Inferior parietal cortex (tissue), 1 donor: ENCODE measurements at regions not wholly inside any gene's neighbourhood (a gene's known extent, or its start where the extent isn't known, plus 50 kb on each side); places are given as distances from the start of the nearest gene placed in this dataset.

Source experiments
- DNase-seq: peaks from one replicate; pipeline ENCODE4 v3.0.0-alpha.2; 2016; ENCODE audit errors: extremely low spot score

DNA sequence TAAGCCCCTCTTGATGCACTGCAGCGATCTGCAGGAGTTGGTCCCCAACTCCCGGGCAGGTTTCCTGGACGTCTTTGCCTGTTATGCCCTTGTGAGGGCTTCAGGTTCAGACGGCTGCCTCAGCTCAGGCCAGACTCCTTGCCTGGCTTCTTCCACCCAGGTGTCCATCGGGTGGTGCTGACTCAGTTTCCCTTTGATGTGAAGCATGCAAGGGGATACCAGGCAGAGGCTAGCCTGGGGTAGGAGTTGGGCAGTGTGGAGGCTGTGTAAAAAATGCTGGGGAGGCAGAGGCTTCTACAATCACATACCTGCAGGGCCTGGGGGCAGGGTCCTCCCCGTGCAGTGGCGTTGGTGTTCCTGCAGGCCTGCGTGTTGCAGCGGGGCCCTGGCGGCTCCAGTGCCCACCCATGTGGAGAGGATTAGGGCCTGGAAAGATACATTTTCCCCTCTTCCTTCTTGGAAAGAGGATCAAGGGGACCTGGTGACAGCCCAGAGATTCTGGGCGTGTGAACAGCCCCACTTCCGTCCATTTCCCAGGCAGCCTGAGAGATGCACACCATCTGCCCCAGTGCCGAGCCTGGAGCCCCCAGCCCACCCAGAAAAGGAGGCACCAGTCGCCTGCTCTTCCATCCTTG is 338.3 kb downstream of the DYSF start:
- no peak for DNase-seq

- no peak for DNase-seq
Measured at GRCh38 chr2:71791061-71791450, 337.7 kb downstream of the DYSF start.

DNA sequence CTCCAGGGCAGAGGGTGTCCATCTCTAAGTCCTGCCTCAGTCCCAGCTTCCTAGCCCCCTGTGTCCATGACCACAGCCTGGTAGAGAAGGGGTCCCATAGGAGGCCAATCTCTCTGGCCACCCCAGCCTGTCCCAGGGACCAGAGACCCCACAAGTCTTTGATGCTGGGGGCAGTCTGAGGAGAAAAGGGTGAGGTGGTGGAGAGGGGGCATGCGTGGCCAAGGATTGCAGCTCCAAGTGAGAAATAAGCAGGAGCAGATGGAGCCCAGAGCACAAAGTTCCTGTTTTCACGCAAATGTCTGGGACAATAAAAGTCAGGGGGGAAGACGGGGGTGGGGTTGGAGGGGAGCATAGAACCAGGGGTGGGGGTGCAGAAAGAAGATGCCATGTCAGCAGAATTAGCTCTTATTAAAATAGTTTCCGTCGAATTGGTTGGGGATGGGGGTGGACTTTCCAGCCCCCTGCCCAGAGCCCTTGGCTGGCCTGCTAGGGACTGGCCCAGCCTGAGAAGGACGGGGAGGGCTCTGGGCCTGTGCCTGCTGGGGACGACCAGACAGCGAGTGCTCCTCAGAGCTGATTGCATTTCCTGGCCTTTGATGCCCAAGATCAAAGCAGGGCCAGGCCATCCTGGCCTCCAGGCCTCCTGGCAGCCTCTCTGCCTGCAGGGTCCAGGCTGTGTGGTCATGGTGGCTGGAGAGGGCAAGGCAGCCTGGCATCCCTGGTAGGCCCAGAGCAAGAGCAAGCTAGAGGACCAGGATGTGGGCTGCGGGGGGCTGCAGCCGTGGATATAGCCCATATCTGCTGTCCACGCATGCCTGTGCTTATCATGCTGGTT is 337.1 kb downstream of the DYSF start:
- no peak for DNase-seq

DNA sequence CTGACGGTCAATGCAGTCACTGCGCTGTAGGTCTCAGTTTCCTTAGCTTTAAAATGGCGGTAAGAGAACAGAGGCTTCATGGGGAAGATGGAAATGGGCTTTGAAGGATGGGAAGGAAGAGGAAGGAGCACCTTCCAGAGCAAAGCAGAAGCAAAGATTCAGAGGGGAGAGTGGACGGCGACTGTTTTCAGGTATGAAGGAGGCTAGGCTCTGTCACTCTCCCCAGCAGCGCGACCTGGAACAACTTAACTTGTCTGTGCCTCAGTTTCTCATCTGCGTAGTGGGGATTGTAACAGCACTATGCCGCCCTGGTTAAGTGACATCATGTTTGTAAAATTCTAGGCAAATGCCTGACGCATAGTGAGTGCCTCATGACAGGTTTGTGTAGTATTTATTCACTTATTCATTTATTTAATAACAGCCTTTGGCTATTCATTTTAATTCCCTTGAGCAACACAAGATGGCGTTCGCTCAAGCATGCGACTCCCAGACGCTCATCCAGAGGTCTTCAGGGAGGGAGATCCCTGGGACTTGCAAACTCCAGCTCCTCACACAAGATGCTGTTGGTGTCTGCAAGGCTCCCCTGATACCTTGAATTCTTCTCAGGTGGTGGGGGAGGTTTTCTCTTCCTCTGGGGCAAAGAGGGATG is 336.3 kb downstream of the DYSF start:
- DNase-seq: no peak

GRCh38 chr2:71788601-71789240 is 335.4 kb downstream of the DYSF start:
- DNase-seq: no peak

GRCh38 chr2:71788186-71788525 is 334.8 kb downstream of the DYSF start:
- no peak for DNase-seq

DNA sequence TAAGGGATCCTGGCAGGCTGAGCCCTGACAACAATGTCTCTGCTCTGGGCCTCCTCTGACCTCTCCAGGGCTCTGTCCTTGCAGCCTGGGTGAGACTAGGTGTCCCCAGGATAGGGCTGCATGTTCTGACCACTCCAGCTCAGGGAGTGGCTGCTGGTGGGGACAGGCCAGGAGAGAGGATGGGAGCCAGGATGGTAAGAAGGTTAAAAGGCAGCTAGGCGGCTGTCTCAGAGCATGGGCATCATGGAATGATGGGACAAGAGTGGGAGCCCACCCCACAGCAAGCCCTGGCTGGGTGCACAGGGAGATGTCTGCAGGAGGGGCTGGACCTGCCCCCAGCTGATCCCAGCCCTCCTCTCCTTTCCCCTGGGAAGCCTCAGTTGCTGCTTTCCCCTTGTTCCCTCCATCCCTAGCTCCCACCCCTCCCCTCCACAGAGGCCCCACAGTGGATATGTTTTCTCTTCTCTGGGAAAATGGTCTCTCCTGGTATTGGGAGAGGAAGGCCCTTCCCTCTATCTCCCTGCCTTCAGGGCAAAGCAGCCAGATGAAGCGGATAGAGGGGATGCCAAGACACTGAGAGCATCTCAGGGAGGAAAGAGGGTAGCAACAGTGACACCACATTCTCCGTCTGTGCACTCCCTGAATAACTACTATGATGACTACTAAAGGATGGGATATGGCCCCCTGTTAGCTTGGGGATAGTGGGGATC is 334.3 kb downstream of the DYSF start:
- no peak for DNase-seq

DNA sequence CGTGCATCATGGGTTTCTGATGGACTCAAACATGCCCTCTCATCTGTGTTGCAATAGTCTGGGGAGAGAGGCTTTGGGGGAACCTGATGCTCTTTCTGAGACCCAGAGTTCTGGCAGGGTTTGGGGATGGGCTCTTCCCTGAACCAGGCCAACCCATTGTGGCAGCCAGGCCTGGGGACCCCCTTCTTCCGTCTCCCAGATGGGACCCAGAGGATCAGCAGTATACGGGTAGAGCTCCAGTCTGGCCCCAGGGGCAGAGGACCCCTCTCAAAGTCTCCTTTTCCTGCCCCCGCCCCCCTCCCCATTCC is 333.7 kb downstream of the DYSF start:
- no peak for DNase-seq

GRCh38 chr2:71786291-71787107 is 333.1 kb downstream of the DYSF start:
- DNase-seq: no peak

- DNase-seq: no peak
Measured at GRCh38 chr2:71785516-71785981, 332.2 kb downstream of the DYSF start.

- no peak for DNase-seq
Measured at GRCh38 chr2:71784734-71785511, 331.6 kb downstream of the DYSF start.

GRCh38 chr2:71783815-71784214 is 330.5 kb downstream of the DYSF start:
- DNase-seq: no peak

DNA sequence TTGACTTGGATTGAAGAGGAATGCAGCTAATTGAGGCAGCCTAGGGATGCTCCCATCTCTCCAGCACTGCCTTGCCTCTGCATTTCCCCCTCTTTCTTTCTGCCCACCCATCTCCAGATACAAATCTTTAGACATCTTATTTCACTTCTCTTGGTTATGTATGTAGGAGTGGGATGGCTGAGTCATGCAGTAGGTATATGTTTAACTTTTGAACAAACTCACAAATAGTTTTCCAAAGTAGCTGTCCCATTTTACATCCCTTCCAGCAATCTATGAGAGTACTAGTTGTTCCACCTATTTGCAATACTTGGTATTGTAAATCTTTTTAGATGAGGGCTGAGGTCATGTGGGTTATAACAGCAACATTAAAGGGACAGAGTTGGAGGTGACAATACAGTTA is 329.9 kb downstream of the DYSF start:
- DNase-seq: no peak

- no peak for DNase-seq
Measured at GRCh38 chr2:71782323-71782722, 329.0 kb downstream of the DYSF start.

DNA sequence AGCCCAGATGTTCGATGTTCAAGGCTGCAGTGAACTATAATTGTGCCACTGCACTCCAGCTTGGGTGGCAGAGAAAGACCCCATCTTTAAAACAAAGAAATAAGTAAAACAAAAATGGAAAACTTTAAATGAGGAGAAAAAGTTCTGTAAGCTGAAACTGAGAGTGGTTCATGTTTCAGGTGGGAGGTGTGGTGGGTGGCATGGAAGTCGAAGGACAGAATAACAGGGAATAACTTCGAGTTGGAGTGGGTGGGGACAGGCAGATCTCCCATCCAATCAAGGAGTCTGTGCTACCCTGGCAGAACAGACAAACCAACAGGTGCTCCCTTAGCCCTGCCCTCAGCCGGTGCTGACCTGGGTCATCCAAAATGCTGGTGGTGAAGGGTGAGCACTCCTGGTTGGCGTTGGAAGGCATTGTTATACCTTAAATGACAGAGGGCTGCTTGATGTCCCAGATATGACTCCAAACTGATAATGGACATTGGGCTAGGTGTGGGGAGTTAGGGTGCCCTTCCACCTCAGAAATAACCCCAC is 328.4 kb downstream of the DYSF start:
- DNase-seq: no peak

GRCh38 chr2:71780162-71780561 is 326.8 kb downstream of the DYSF start:
- no peak for DNase-seq

DNA sequence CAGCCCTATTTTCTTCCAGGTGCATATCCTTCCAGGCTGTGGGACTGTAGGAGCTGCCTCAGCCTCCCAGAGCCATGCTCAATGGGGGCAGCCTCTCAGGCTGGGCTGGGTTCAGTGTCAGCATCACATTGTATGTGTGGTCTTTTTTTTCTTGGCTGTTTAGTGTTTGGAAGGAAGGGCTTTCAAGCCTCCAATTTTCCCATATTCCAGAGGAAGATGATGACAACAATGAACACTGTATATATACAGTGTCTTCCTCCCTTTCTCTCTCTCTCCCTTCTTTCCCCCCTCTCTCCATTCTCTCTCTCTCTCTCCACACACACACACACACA is 326.4 kb downstream of the DYSF start:
- no peak for DNase-seq

- no peak for DNase-seq
Measured at GRCh38 chr2:71778936-71779773, 325.8 kb downstream of the DYSF start.

DNA sequence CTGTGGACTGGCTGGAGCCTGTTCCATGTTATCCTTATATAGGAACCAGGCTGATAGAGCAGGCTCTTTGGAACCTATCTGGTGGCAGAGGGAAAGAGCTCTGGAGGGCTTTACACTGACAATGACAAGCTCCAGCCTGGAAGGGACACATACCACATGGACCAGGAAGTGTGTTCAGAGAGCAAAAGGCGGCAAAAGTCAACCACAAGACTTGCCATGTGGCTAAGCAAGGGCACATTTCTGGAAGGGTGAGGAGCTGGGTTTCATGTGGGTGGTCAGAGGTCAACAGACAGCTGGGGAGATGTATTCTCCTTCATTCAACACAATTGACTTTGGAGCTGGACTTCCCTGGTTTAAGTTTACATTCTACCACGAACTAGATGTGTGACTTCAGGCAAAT is 325.2 kb downstream of the DYSF start:
- no peak for DNase-seq
